NB4 (cell line): ENCODE measurements at regions not wholly inside any gene's neighbourhood (a gene's known extent, or its start where the extent isn't known, plus 50 kb on each side); places are given as distances from the start of the nearest gene placed in this dataset.

Source experiments
- POLR2A ChIP-seq: IDR thresholded peaks from 2 replicates; pipeline ENCODE4 v1.6.1; 2011; ENCODE audit warnings: mild to moderate bottlenecking; ENCODE audit not compliant: insufficient read length; ENCODE audit errors: extremely low read depth
- TF ChIP-seq, protein P1 (sequence below): IDR thresholded peaks from one replicate; pipeline ENCODE4 v1.5.1; 2012; ENCODE audit warnings: low read depth, low read length

DNA sequence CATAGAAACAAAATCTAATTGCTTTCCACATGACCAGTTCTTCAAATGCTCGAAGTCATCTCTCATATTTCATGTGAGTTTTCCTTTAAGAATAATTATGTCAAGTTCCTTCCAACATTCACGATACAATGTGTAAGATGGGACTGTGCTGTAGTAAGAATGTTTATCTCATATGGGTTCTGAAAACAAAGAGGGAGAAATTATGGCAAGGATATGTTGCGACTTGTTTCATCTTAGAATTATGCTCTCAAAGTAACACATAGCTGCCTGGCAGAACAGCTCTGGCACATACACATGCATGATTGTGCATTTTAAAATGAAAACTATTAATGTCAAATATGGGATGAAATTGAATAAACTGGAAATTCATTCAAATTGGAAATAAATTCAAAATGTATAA is 314.8 kb upstream of the ACVR2A start:
- TF ChIP-seq, protein P1, sequence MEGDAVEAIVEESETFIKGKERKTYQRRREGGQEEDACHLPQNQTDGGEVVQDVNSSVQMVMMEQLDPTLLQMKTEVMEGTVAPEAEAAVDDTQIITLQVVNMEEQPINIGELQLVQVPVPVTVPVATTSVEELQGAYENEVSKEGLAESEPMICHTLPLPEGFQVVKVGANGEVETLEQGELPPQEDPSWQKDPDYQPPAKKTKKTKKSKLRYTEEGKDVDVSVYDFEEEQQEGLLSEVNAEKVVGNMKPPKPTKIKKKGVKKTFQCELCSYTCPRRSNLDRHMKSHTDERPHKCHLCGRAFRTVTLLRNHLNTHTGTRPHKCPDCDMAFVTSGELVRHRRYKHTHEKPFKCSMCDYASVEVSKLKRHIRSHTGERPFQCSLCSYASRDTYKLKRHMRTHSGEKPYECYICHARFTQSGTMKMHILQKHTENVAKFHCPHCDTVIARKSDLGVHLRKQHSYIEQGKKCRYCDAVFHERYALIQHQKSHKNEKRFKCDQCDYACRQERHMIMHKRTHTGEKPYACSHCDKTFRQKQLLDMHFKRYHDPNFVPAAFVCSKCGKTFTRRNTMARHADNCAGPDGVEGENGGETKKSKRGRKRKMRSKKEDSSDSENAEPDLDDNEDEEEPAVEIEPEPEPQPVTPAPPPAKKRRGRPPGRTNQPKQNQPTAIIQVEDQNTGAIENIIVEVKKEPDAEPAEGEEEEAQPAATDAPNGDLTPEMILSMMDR: no peak
- no peak for TF ChIP-seq POLR2A
